ENCODE measurements at regions not wholly inside any gene's neighbourhood (a gene's known extent, or its start where the extent isn't known, plus 50 kb on each side); places are given as distances from the start of the nearest gene placed in this dataset.

- TF ChIP-seq CTCF (IDR thresholded peaks at IDR 0.05), result no peak
- TF ChIP-seq EP300 (IDR thresholded peaks at IDR 0.05; ENCODE audit: low read depth), result no peak
- TF ChIP-seq POLR2AphosphoS5 (IDR thresholded peaks at IDR 0.05), result no peak
- no peak for TF ChIP-seq POLR2A (IDR thresholded peaks at IDR 0.05)
These were observed 420.4 kb downstream of the NDFIP2 start for GRCh38 chr13:79901336-79901735.

Data from transverse colon (tissue), 4 donors.